ENCODE measurements at regions not wholly inside any gene's neighbourhood (a gene's known extent, or its start where the extent isn't known, plus 50 kb on each side); places are given as distances from the start of the nearest gene placed in this dataset.
A peak's percentile ranks its signal among the peaks of the same experiment; 100 is the strongest.

DNA sequence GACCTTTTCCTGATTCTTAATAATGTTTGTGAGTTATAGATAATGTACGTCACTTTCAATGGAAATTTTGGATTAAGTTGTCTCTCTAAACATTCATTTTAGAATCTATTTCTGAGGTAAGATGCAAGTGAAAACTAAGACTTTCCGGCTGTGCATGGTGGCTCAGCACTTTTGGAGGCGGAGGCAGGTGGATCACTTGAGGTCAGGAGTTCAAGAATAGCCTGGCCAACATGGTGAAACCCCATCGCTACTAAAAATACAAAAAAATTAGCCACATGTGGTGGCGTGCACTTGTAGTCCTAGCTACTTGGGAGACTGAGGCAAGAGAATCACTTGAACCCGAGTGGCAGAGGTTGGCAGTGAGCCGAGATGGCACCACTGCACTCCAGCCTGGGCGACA lies 524.6 kb upstream of the SLIT2 start:
- DNase-seq (ENCODE audit: low spot score), result no peak
- CTCF ChIA-PET, result no interaction called here
- H3K27ac ChIP-seq, result no peak overlapping the region
- TF ChIP-seq, protein P1, sequence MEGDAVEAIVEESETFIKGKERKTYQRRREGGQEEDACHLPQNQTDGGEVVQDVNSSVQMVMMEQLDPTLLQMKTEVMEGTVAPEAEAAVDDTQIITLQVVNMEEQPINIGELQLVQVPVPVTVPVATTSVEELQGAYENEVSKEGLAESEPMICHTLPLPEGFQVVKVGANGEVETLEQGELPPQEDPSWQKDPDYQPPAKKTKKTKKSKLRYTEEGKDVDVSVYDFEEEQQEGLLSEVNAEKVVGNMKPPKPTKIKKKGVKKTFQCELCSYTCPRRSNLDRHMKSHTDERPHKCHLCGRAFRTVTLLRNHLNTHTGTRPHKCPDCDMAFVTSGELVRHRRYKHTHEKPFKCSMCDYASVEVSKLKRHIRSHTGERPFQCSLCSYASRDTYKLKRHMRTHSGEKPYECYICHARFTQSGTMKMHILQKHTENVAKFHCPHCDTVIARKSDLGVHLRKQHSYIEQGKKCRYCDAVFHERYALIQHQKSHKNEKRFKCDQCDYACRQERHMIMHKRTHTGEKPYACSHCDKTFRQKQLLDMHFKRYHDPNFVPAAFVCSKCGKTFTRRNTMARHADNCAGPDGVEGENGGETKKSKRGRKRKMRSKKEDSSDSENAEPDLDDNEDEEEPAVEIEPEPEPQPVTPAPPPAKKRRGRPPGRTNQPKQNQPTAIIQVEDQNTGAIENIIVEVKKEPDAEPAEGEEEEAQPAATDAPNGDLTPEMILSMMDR (conservative IDR thresholded peaks at IDR 0.05; ENCODE audit: low read depth), result no peak
- POLR2A ChIA-PET (ENCODE audit: low non-redundant PET), result no interaction called here

DNA sequence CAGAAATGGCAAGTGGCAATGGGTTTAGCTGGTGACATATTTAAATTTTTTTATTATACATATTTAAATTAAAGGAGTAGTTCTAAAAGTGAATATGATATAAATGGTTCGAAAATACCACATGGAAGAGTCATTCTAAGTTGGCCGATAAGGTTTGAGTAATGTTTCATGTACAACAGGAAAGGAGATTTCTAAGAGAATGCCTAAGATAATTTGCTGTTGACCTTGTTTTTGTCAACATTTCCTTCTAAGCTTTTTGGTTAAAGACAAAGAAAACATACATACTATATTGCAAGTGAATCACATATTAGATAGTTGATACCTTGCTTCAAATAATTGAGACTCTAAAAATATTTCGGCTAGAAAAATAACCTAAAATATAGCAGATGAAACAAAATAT lies 526.6 kb upstream of the SLIT2 start:
- no peak for DNase-seq (ENCODE audit: low spot score)
- ChIA-PET POLR2A (ENCODE audit: low non-redundant PET) (no interaction called here), CTCF (no interaction called here)
- TF ChIP-seq, protein P1 (conservative IDR thresholded peaks at IDR 0.05; ENCODE audit: low read depth), result no peak
- H3K27ac ChIP-seq, result no peak overlapping the region

DNA sequence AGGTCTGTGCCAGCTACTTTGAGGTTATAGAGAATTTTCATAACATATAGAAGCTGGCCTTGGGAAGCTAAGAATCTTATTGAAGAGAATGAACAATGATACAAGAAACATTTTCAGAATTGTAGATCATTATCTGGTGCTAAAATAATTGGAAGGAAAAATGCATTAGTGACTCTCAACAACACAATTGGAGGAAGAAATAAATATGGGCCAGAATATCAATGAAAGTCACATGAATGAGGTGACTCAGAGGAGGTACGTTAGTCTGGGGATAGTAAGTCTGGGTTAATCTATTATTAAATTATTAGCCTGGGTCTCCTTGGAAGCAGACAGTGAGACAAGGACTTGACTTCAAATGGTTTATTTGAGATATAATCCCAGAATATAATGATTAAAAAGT lies 529.3 kb upstream of the SLIT2 start:
- CTCF ChIA-PET, result no interaction called here
- POLR2A ChIA-PET (ENCODE audit: low non-redundant PET), result no interaction called here
- TF ChIP-seq, protein P1 (conservative IDR thresholded peaks at IDR 0.05; ENCODE audit: low read depth), result no peak
- DNase-seq (ENCODE audit: low spot score), result no peak
- H3K27ac ChIP-seq, result no peak overlapping the region

DNA sequence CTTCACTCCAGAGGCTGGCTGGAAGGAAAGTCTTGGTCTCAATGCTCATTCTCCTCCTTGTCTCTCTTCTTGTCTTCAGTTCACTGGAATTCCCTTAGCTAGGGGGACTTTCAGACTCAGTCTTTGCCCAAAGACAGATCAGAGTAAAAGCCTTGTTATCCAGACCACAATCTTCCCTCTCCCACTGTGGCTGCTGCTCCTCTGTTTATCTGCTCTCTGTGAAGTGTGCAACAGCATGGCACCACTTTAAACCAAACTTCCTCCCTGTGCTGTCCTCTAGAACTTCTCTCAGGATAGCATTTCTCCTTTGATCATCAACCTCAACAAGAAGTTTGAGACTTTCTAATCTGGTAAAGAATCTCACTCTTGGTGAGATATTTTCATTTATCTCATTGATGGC lies 530.1 kb upstream of the SLIT2 start:
- CTCF ChIA-PET, result no interaction called here
- no peak for DNase-seq (ENCODE audit: low spot score)
- no peak overlapping the region for H3K27ac ChIP-seq
- POLR2A ChIA-PET (ENCODE audit: low non-redundant PET), result no interaction called here
- TF ChIP-seq, protein P1 (conservative IDR thresholded peaks at IDR 0.05; ENCODE audit: low read depth), result no peak

DNA sequence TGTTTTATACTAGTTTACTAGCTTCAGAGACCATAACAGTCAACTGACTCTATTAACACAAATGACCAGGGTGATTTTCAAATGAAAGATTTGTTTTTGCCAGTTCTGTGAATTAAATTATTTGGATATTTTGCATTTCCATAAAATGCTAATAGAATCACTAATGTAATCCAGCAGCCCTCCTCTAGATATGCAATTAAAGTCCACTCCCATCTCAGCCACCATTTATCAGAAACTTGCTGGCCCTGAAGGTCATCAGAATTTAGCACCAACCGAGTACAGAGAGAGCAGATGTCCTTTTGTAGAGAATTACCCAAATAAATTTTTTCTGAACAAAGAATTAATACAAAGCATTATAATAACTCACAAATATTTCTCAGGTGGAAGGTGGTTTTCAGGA lies 531.1 kb upstream of the SLIT2 start:
- TF ChIP-seq, protein P1 (conservative IDR thresholded peaks at IDR 0.05; ENCODE audit: low read depth), result no peak
- CTCF ChIA-PET, result no interaction called here
- POLR2A ChIA-PET (ENCODE audit: low non-redundant PET), result no interaction called here
- no peak overlapping the region for H3K27ac ChIP-seq
- no peak for DNase-seq (ENCODE audit: low spot score)

DNA sequence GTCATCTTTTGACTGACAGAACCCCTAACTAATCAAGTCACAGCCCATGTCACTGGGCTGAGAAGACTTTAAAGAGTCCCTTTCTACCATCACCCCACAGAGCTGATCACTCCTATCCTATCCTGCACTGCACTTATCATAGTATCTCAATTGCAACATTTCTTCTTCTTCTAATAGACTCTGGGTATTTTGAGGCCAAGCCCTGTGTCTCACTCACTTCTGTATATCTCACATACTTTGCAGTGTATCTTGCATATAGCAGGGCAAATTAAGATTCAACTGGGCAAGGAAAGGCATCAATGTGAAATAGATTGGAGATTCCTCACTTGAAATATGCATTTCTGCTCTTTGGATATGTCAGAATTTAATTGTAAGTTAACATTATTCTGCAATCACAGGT lies 531.5 kb upstream of the SLIT2 start:
- no peak overlapping the region for H3K27ac ChIP-seq
- POLR2A ChIA-PET (ENCODE audit: low non-redundant PET), result no interaction called here
- no peak for DNase-seq (ENCODE audit: low spot score)
- CTCF ChIA-PET, result no interaction called here
- TF ChIP-seq, protein P1 (conservative IDR thresholded peaks at IDR 0.05; ENCODE audit: low read depth), result no peak

DNA sequence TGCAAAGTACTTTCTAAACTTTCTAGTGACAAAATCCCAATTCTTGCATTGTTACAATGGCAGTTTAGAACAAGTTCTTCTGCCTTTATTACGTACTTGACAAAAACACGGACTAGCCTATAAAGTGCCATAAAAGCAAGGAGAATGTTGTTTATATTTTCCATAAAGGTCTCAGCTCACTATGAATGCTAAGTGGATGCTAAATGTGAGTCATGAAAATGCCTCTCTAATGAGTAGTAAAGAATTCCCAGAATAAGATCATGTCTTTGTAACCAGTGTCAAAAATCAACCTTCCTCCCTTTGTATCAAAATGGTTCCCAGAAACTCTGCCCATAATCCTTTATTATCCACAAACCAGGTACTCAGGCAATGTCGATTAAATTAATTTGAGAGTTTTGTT lies 539.8 kb upstream of the SLIT2 start:
- TF ChIP-seq, protein P1 (conservative IDR thresholded peaks at IDR 0.05; ENCODE audit: low read depth), result no peak
- ChIA-PET POLR2A (ENCODE audit: low non-redundant PET) (no interaction called here), CTCF (no interaction called here)
- peak; percentile 11 for DNase-seq (ENCODE audit: low spot score)
- H3K27ac ChIP-seq, result no peak overlapping the region
